ENCODE measurements at regions not wholly inside any gene's neighbourhood (a gene's known extent, or its start where the extent isn't known, plus 50 kb on each side); places are given as distances from the start of the nearest gene placed in this dataset.

GRCh38 chr12:89895591-89895990, 187.0 kb upstream of the ATP2B1 start:
- Histone ChIP-seq H4K20me1 (ENCODE audit: control insufficient read depth, insufficient read depth, insufficient read length) (no peaks in the 10 kb centered on the region), H3T11ph (ENCODE audit: low read length) (no peak overlapping the region), H3K14ac (ENCODE audit: insufficient read depth, low read length) (no peak overlapping the region), H4K5ac (ENCODE audit: insufficient read length, low read depth, low read length) (no peak overlapping the region), H4K91ac (ENCODE audit: insufficient read length, low read depth, low read length) (no peak overlapping the region), H2BK5ac (ENCODE audit: insufficient read length, low read length) (no peak overlapping the region), H3K4me1 (ENCODE audit: insufficient read depth, low read length) (peaks cover 6% of the 10 kb centered on the region; the same call in 1 of the 2 replicates), H2AK5ac (ENCODE audit: insufficient read length, low read length) (no peak overlapping the region), H3K79me1 (ENCODE audit: insufficient read depth, low read depth, low read length, poor library complexity, severe bottlenecking) (no peaks in the 10 kb centered on the region), H3K4me2 (ENCODE audit: insufficient read depth, insufficient read length, low read length) (no peak overlapping the region), H4K8ac (replicated peaks; ENCODE audit: insufficient read length, low read depth, low read length) (no peak overlapping the region), H2BK15ac (ENCODE audit: low read depth, low read length) (no peak overlapping the region), H3K27me3 (ENCODE audit: insufficient read depth, low read length) (no peaks in the 10 kb centered on the region), H3K56ac (ENCODE audit: insufficient read length, low read depth, low read length) (no peak overlapping the region), H3K18ac (ENCODE audit: insufficient read length, low read depth, low read length) (no peak overlapping the region), H3K79me2 (ENCODE audit: insufficient read depth, low read length) (no peaks in the 10 kb centered on the region), H2BK12ac (ENCODE audit: insufficient read length, low read depth, low read length) (no peak overlapping the region), H2BK120ac (ENCODE audit: low read depth, low read length, poor library complexity, severe bottlenecking) (no peak overlapping the region), H3K23me2 (ENCODE audit: insufficient read length, low read depth, low read length, poor library complexity, severe bottlenecking) (no peaks in the 10 kb centered on the region), H3K4ac (ENCODE audit: low read depth, low read length) (no peak overlapping the region), H2BK20ac (ENCODE audit: low read depth, low read length, poor library complexity, severe bottlenecking) (no peak overlapping the region), H3K9me3 (ENCODE audit: control insufficient read depth, low read depth, low read length) (no peaks in the 10 kb centered on the region), H3K23ac (ENCODE audit: insufficient read length, low read depth, low read length) (no peak overlapping the region), H2AFZ (ENCODE audit: low read length) (no peak overlapping the region), H3K27ac (ENCODE audit: insufficient read length, low read depth, low read length) (no peak overlapping the region), H3K9ac (ENCODE audit: extremely low read depth, insufficient read length, low read length) (no peak overlapping the region)
- TF ChIP-seq CTCF (conservative IDR thresholded peaks at IDR 0.05), result no peak
- Mint-ChIP-seq H3K36me3 (ENCODE audit: insufficient read depth in 1 of 3, low read depth in 3 of 3) (peaks cover 0 to 3% (median 3%) of the 10 kb centered on the region in 3 experiments; a peak in 4 of 7 replicates), H3K9me3 (peaks cover 2 to 4% of the 10 kb centered on the region in 2 experiments; a peak in 3 of 5 replicates), H3K4me1 (peaks cover 13% of the 10 kb centered on the region in 2 experiments), H3K4me3 (no peak overlapping the region), H3K27ac (no peak overlapping the region), H3K27me3 (ENCODE audit: low read depth) (no peaks in the 10 kb centered on the region)
- no CpG with 5 or more reads among the region's 2 CpGs for WGBS (ENCODE audit: extremely low coverage, insufficient read length, low lambda C conversion rate)
- DNase-seq, result no peak

All from H9 (cell line).